Neuronal stem cell (in vitro differentiated cells): ENCODE measurements at regions not wholly inside any gene's neighbourhood (a gene's known extent, or its start where the extent isn't known, plus 50 kb on each side); places are given as distances from the start of the nearest gene placed in this dataset. TPM values are rescaled to one million over a fixed set of nuclear protein-coding genes. Genes with fewer than 3 reads are reported as not detected.

Experiments
- DNase-seq: peaks from one replicate; pipeline ENCODE4 v3.0.0-alpha.2; 2013; ENCODE audit warnings: low spot score
- H2AFZ ChIP-seq: one replicate; pipeline ENCODE4 v1.6.1; 2013; ENCODE audit warnings: mild to moderate bottlenecking, low read length, inconsistent platforms
- H2AK5ac ChIP-seq: 2 replicates; pipeline ENCODE4 v1.6.1; 2013; ENCODE audit warnings: low read depth, mild to moderate bottlenecking, inconsistent platforms, low read length, moderate library complexity, mixed read lengths
- H2BK120ac ChIP-seq: 2 replicates; pipeline ENCODE4 v1.6.1; 2013; ENCODE audit warnings: low read depth, mild to moderate bottlenecking, inconsistent platforms, low read length, moderate library complexity, mixed read lengths
- H2BK12ac ChIP-seq: one replicate; pipeline ENCODE4 v1.6.1; 2013; ENCODE audit warnings: low read length, inconsistent platforms
- H2BK15ac ChIP-seq: 2 replicates; pipeline ENCODE4 v1.6.1; 2013; ENCODE audit warnings: mild to moderate bottlenecking, low read length, inconsistent platforms, mixed read lengths
- H2BK5ac ChIP-seq: one replicate; pipeline ENCODE4 v1.6.1; 2013; ENCODE audit warnings: inconsistent platforms, mild to moderate bottlenecking, low read length, moderate library complexity
- H3K14ac ChIP-seq: one replicate; pipeline ENCODE4 v1.6.1; 2013; ENCODE audit warnings: low read length, inconsistent platforms
- H3K18ac ChIP-seq: 2 replicates; pipeline ENCODE4 v1.6.1; 2013; ENCODE audit warnings: low read length, inconsistent platforms
- H3K23ac ChIP-seq: 2 replicates; pipeline ENCODE4 v1.6.1; 2013; ENCODE audit warnings: low read depth, mild to moderate bottlenecking, mixed read lengths, low read length, inconsistent platforms; ENCODE audit not compliant: poor library complexity
- H3K27ac ChIP-seq: replicated peaks from 3 replicates; pipeline ENCODE4 v1.5.1; 2013; ENCODE audit warnings: low read length, inconsistent platforms
- H3K27me3 ChIP-seq, 3 experiments: 2 replicates each; pipeline ENCODE4 v1.6.1; 2013; ENCODE audit warnings: low read length in 3 of 3, mild to moderate bottlenecking in 2 of 3, inconsistent platforms in 1 of 3, low read depth in 1 of 3, mixed read lengths in 1 of 3, moderate library complexity in 1 of 3; ENCODE audit not compliant: control insufficient read depth in 3 of 3, insufficient read depth in 3 of 3
- H3K36me3 ChIP-seq, 2 donors: replicated peaks in 1 of 2; 2 replicates each; pipeline ENCODE4 v1.6.1; 2013; ENCODE audit warnings: low read length in 2 of 2; ENCODE audit not compliant: control insufficient read depth in 2 of 2, insufficient read depth in 2 of 2
- H3K4ac ChIP-seq: 2 replicates; pipeline ENCODE4 v1.6.1; 2013; ENCODE audit warnings: inconsistent platforms, mild to moderate bottlenecking, low read length, moderate library complexity
- H3K4me1 ChIP-seq, 2 donors: 1 replicate in 1 of 2; 2 replicates in 1 of 2; pipeline ENCODE4 v1.6.1; 2013; ENCODE audit warnings: low read length in 2 of 2, low read depth in 1 of 2; ENCODE audit not compliant: control insufficient read depth in 2 of 2, insufficient read depth in 1 of 2
- H3K4me2 ChIP-seq: one replicate; pipeline ENCODE4 v1.6.1; 2013; ENCODE audit warnings: mild to moderate bottlenecking, low read length, inconsistent platforms; ENCODE audit not compliant: insufficient read depth, poor library complexity, severe bottlenecking
- H3K4me3 ChIP-seq, 2 donors: 2 replicates each; pipeline ENCODE4 v1.5.1; 2013; ENCODE audit warnings: low read length in 2 of 2, mild to moderate bottlenecking in 2 of 2, inconsistent platforms in 1 of 2, moderate library complexity in 1 of 2
- H3K79me1 ChIP-seq: one replicate; pipeline ENCODE4 v1.6.1; 2013; ENCODE audit warnings: low read depth, mild to moderate bottlenecking, inconsistent platforms, low read length, moderate library complexity
- H3K9ac ChIP-seq: one replicate; pipeline ENCODE4 v1.6.1; 2013; ENCODE audit warnings: mild to moderate bottlenecking, low read depth, low read length, inconsistent platforms; ENCODE audit not compliant: poor library complexity
- H3K9me3 ChIP-seq, 2 donors: replicated peaks in 1 of 2; 2 replicates each; pipeline versions ENCODE3 to v1.6.1; 2013; ENCODE audit warnings: low read length in 2 of 2, mild to moderate bottlenecking in 2 of 2, inconsistent platforms in 1 of 2, low read depth in 1 of 2, mixed read lengths in 1 of 2, moderate library complexity in 1 of 2; ENCODE audit not compliant: control insufficient read depth in 2 of 2, insufficient read depth in 1 of 2
- H4K8ac ChIP-seq: one replicate; pipeline ENCODE4 v1.6.1; 2013; ENCODE audit warnings: low read depth, mild to moderate bottlenecking, inconsistent platforms, low read length, moderate library complexity
- H4K91ac ChIP-seq: one replicate; pipeline ENCODE4 v1.6.1; 2013; ENCODE audit warnings: low read length, low read depth, mild to moderate bottlenecking, inconsistent platforms; ENCODE audit not compliant: poor library complexity
- WGBS, 2 donors: extraction: QIAGEN DNeasy Blood & Tissue Kit; methylation state at CpG; one replicate each; pipeline ENCODE4 v1.1.7; 2013; ENCODE audit warnings: missing lambda C conversion rate in 2 of 2, mixed read lengths in 1 of 2; ENCODE audit not compliant: insufficient read length in 2 of 2, insufficient replicate concordance in 1 of 2; ENCODE audit errors: extremely low coverage in 2 of 2; 5-methylcytosine and 5-hydroxymethylcytosine counted together
- small RNA-seq: library from polyadenylated mRNA; stranded (forward); fragments of <200 nt; extraction: miRNeasy Mini kit (QIAGEN cat#:217004); gene quantifications from one replicate; pipeline ENCODE3, GENCODE V24; 2013; ENCODE audit not compliant: insufficient read depth

GRCh38 chr2:237030382-237030781 is 55.3 kb upstream of the COPS8 start:
- no peaks in the 10 kb centered on the region for H3K36me3 ChIP-seq
- H2AK5ac ChIP-seq = no peak overlapping the region
- H2BK12ac ChIP-seq = no peak overlapping the region
- no peak overlapping the region for H3K4me2 ChIP-seq
- peaks cover 4 to 20% of the 10 kb centered on the region in 2 donors for H3K9me3 ChIP-seq
- H3K27me3 ChIP-seq = no peaks in the 10 kb centered on the region
- H2BK120ac ChIP-seq = no peak overlapping the region
- no peak overlapping the region for H3K27ac ChIP-seq
- no CpG with 5 or more reads among the region's 8 CpGs for WGBS, 2 donors
- H2BK5ac ChIP-seq = no peak overlapping the region
- DNase-seq = no peak
- H2AFZ ChIP-seq = no peak overlapping the region
- H3K18ac ChIP-seq = no peak overlapping the region
- H2BK15ac ChIP-seq = no peak overlapping the region
- H3K4me1 ChIP-seq = peaks cover 1 to 6% of the 10 kb centered on the region in 2 donors
- H3K79me1 ChIP-seq = no peaks in the 10 kb centered on the region
- H4K91ac ChIP-seq = no peak overlapping the region
- no peak overlapping the region for H3K14ac ChIP-seq
- no peak overlapping the region for H3K4me3 ChIP-seq
- no peak overlapping the region for H3K23ac ChIP-seq
- H3K9ac ChIP-seq = no peak overlapping the region
- H4K8ac ChIP-seq = no peak overlapping the region
- H3K4ac ChIP-seq = no peak overlapping the region

GRCh38 chr2:237033536-237034060 is 52.1 kb upstream of the COPS8 start:
- peaks cover 0 to 7% of the 10 kb centered on the region in 2 donors for H3K4me1 ChIP-seq
- no peak overlapping the region for H3K23ac ChIP-seq
- H2AK5ac ChIP-seq = no peak overlapping the region
- no peak overlapping the region for H3K4me3 ChIP-seq
- no CpG with 5 or more reads among the region's 3 CpGs for WGBS, 2 donors
- no peaks in the 10 kb centered on the region for H3K27me3 ChIP-seq
- no peak overlapping the region for H3K18ac ChIP-seq
- no peak overlapping the region for H4K8ac ChIP-seq
- H3K9me3 ChIP-seq = peaks cover 4 to 17% of the 10 kb centered on the region in 2 donors
- no peaks in the 10 kb centered on the region for H3K79me1 ChIP-seq
- H2BK5ac ChIP-seq = no peak overlapping the region
- no peak overlapping the region for H2BK120ac ChIP-seq
- no peak overlapping the region for H3K27ac ChIP-seq
- H3K9ac ChIP-seq = no peak overlapping the region
- H4K91ac ChIP-seq = no peak overlapping the region
- no peak for DNase-seq
- H2BK15ac ChIP-seq = no peak overlapping the region
- no peak overlapping the region for H2AFZ ChIP-seq
- no peak overlapping the region for H3K4ac ChIP-seq
- H3K36me3 ChIP-seq = no peaks in the 10 kb centered on the region
- H2BK12ac ChIP-seq = no peak overlapping the region
- H3K4me2 ChIP-seq = no peak overlapping the region
- H3K14ac ChIP-seq = no peak overlapping the region

GRCh38 chr2:237035781-237036475 is 49.8 kb upstream of the COPS8 start:
- Histone ChIP-seq H2AFZ (no peak overlapping the region), H3K79me1 (no peaks in the 10 kb centered on the region), H2BK15ac (no peak overlapping the region), H3K27me3 (no peaks in the 10 kb centered on the region), H3K4me2 (no peak overlapping the region), H3K36me3 (no peaks in the 10 kb centered on the region), H3K9me3 (peaks cover 4 to 17% of the 10 kb centered on the region in 2 donors), H3K4me3 (no peak overlapping the region), H4K8ac (no peak overlapping the region), H4K91ac (no peak overlapping the region), H3K4ac (no peak overlapping the region), H3K14ac (no peak overlapping the region), H2BK5ac (no peak overlapping the region), H2BK12ac (no peak overlapping the region), H2BK120ac (no peak overlapping the region), H3K27ac (no peak overlapping the region), H3K18ac (no peak overlapping the region), H3K9ac (no peak overlapping the region), H2AK5ac (no peak overlapping the region), H3K4me1 (peaks cover 0 to 8% of the 10 kb centered on the region in 2 donors), H3K23ac (no peak overlapping the region)
- whole genome bisulfite sequencing, 2 donors = no CpG with 5 or more reads among the region's 10 CpGs
- no peak for DNase-seq

Small RNA genes in the stretch of these regions (small RNA-seq; reads per million reads assigned to genes)
- not detected for gene RNU6-1051P
